Large intestine (tissue), 3 donors: ENCODE measurements at regions not wholly inside any gene's neighbourhood (a gene's known extent, or its start where the extent isn't known, plus 50 kb on each side); places are given as distances from the start of the nearest gene placed in this dataset.

Experiments
- DNase-seq, 2 donors: peaks; one replicate each; pipeline versions ENCODE4 v3.0.0 to v3.0.0-alpha.2; 2013
- H3K27ac ChIP-seq: one replicate; pipeline ENCODE4 v1.5.1; 2013; ENCODE audit warnings: low read length
- H3K27me3 ChIP-seq: 2 replicates; pipeline ENCODE4 v1.6.1; 2013; ENCODE audit warnings: low read length; ENCODE audit not compliant: control insufficient read depth, insufficient read depth
- H3K36me3 ChIP-seq: 2 replicates; pipeline ENCODE4 v1.6.1; 2013; ENCODE audit warnings: low read length; ENCODE audit not compliant: control insufficient read depth, insufficient read depth
- H3K4me1 ChIP-seq: one replicate; pipeline ENCODE4 v1.6.1; 2013; ENCODE audit warnings: low read length; ENCODE audit not compliant: control insufficient read depth, insufficient read depth
- H3K4me3 ChIP-seq: one replicate; pipeline ENCODE4 v1.5.1; 2013; ENCODE audit warnings: low read length
- H3K9me3 ChIP-seq: one replicate; pipeline ENCODE4 v1.6.1; 2013; ENCODE audit warnings: mild to moderate bottlenecking, low read depth, low read length, moderate library complexity; ENCODE audit not compliant: control insufficient read depth
- WGBS: methylation state at CpG from one replicate; pipeline ENCODE4 v1.1.5; 2013; ENCODE audit warnings: low lambda C conversion rate; ENCODE audit not compliant: insufficient coverage; 5-methylcytosine and 5-hydroxymethylcytosine counted together

DNA sequence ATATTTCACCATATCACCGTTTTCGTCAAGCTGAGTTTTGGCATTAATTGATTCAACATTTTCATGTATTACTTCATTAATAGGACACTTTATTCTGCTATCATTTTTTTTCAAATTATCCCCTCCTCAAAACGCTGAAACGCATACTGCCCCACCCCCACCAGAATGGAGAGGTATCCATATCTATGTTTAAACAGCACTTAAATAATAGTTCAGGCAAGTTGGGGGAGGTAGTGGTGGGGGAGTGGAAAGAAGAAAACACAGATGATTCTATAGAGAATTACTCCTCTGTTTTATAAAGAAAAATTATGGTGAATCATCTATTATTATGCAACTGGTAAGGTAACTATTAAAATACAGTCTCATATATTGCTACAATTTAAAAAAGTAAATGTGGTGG lies 314.4 kb upstream of the ZEB2 start:
- no peak overlapping the region for H3K4me3 ChIP-seq
- DNase-seq = no peak
- no peak overlapping the region for H3K27ac ChIP-seq
- no peaks in the 10 kb centered on the region for H3K27me3 ChIP-seq
- H3K36me3 ChIP-seq = no peaks in the 10 kb centered on the region
- H3K9me3 ChIP-seq = no peaks in the 10 kb centered on the region
- WGBS = 100% methylated on average over 2 of the region's 4 CpGs
- H3K4me1 ChIP-seq = no peaks in the 10 kb centered on the region

DNA sequence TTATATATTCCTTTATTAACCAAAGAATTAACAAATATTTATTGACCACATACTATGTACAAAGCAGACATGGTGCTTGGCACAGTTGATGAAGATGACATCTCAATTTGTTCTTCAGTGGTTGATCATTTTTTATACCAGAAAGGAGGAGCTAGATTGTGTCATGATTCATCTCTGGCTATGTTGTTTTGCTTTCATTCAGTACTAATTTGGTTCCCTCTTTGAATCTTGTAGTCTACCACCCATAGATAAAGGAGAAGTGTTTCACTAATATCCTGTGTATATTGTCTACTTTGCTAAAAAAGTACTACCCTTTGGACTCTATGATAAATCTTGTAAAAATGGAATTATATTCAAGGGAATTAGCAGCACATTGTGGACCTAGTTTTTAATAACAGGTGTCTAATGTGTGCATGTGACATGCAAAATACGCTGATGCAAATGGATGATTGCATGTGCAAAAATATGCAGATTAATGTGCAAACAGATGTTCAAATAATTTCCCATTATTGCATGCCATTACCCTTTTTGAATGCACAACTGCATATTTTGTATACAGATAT lies 313.2 kb upstream of the ZEB2 start:
- no peaks in the 10 kb centered on the region for H3K9me3 ChIP-seq
- no peaks in the 10 kb centered on the region for H3K4me1 ChIP-seq
- H3K27ac ChIP-seq = no peak overlapping the region
- no peaks in the 10 kb centered on the region for H3K27me3 ChIP-seq
- WGBS = no CpG with 5 or more reads among the region's 1 CpG
- DNase-seq = no peak
- no peaks in the 10 kb centered on the region for H3K36me3 ChIP-seq
- no peak overlapping the region for H3K4me3 ChIP-seq

DNA sequence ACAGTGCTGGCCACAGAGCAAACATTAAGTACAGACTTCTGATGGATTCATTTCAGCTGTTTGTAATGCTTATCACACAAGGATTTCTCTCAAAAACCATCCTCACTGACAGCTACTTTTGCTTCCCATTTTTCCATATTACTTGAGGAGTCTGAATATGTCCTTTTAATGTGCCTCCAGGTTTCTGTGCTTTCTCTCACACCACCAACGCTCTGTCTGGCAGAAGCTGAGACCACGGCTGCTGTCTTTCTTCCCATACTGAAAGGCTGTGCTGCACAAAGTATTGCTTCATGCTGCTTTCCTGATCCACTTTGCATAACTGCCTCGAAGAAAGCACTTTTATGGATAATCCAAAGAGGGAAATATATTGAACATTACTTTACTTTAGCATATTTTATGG lies 312.1 kb upstream of the ZEB2 start:
- Histone ChIP-seq H3K36me3 (no peaks in the 10 kb centered on the region), H3K9me3 (no peaks in the 10 kb centered on the region), H3K4me1 (no peaks in the 10 kb centered on the region), H3K27me3 (no peaks in the 10 kb centered on the region), H3K4me3 (no peak overlapping the region), H3K27ac (no peak overlapping the region)
- 100% methylated on average over 1 of the region's 3 CpGs for WGBS
- no peak for DNase-seq

DNA sequence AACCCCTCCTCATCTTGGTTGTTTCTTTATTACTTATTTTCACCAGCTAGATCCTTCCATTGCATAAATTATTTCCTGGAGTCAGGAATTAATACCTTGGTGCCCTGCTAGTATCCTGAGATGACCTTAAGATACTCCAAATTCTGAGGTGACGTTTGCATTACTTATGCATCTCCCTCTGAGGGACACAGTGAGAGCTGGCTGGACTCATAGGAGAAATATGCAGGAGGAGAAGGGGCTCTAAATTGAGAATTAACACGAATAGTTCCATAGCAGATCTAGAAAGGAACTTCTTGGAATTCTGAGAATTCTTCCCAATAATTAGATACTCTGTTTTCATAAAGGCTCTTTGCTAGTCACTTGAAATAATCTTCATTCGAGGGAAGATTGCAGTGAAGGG lies 310.6 kb upstream of the ZEB2 start:
- H3K9me3 ChIP-seq = no peaks in the 10 kb centered on the region
- no peak for DNase-seq
- no peak overlapping the region for H3K27ac ChIP-seq
- no peaks in the 10 kb centered on the region for H3K27me3 ChIP-seq
- H3K36me3 ChIP-seq = no peaks in the 10 kb centered on the region
- H3K4me3 ChIP-seq = no peak overlapping the region
- WGBS = 100% methylated on average over 1 of the region's 3 CpGs
- H3K4me1 ChIP-seq = no peaks in the 10 kb centered on the region

DNA sequence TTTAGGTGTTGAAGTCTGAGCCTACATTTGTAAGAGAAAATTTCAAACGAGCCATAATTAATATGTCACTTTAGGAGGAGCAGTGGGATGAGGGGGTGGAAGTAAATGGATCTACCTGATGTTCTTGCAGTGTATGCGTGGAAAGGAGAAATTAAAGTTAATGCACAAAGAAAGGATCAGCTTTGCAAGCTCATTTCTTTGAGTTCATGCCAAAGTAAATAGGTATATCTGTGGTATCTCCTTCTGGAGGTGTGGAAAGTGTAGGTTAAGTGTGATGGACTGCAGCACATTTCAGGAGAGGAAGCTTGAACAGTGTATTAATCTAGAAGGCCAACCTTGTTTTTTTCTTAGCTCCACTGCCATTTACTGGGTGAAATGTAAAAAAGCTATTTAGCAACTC lies 307.5 kb upstream of the ZEB2 start:
- WGBS = 100% methylated on average over 1 of the region's 2 CpGs
- H3K4me1 ChIP-seq = no peaks in the 10 kb centered on the region
- H3K27me3 ChIP-seq = no peaks in the 10 kb centered on the region
- no peaks in the 10 kb centered on the region for H3K9me3 ChIP-seq
- H3K4me3 ChIP-seq = no peak overlapping the region
- H3K27ac ChIP-seq = no peak overlapping the region
- no peak for DNase-seq
- no peaks in the 10 kb centered on the region for H3K36me3 ChIP-seq

DNA sequence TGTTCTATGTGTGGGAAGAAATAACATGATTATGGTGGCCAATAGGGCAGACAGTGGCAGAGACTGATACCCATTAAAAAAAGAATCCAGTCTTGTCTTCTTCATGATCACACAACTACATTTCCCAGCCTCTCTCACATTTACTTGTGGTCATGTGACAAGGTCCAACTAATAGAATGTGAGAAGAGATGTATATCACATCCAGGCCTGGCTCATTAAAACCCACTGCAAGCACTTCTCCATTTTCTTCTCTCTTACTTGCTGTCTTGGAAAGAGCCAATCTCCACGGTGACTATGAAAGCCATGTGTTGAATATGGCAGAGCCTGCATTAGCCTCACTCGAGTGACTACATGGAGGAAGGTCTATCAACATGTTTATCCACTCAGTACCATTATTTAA lies 306.2 kb upstream of the ZEB2 start:
- Histone ChIP-seq H3K4me3 (no peak overlapping the region), H3K9me3 (no peaks in the 10 kb centered on the region), H3K27ac (no peak overlapping the region), H3K27me3 (no peaks in the 10 kb centered on the region), H3K36me3 (no peaks in the 10 kb centered on the region), H3K4me1 (no peaks in the 10 kb centered on the region)
- WGBS = no CpG with 5 or more reads among the region's 2 CpGs
- no peak for DNase-seq

DNA sequence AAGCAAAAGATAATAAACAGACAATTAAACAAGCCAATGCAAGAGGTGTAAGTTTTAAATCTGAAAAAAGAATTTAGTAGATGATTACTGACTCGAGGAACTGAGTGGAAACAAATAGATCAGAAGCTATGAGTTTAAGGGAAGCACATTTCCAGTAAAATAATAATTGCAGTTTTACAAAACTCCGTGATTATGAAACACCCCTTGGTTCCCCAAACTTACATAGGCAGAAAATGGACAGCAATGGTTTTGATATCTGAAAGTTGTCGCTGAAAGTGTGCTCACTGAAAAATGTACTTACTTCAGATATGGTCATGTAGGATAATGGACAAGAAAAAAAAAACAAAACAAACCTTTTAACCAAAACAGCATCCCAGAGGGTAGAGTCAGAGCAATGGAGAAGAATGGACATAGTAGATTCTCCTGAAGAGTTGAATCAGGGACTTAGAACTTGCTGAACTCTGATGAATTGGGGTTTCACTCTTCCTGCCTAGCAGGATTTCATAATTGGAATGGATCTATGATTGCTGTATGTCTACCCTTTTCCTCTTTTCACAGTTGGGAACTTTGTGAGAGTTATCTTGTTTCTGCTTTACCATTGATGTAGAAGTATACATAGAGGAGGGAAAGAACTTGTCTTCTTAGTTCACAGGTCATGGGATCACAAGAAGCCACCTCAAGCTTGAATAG lies 305.6 kb upstream of the ZEB2 start:
- 87% methylated on average over 3 of the region's 3 CpGs for WGBS
- Histone ChIP-seq H3K9me3 (no peaks in the 10 kb centered on the region), H3K27ac (no peak overlapping the region), H3K4me1 (no peaks in the 10 kb centered on the region), H3K4me3 (no peak overlapping the region), H3K27me3 (no peaks in the 10 kb centered on the region), H3K36me3 (no peaks in the 10 kb centered on the region)
- DNase-seq = no peak

DNA sequence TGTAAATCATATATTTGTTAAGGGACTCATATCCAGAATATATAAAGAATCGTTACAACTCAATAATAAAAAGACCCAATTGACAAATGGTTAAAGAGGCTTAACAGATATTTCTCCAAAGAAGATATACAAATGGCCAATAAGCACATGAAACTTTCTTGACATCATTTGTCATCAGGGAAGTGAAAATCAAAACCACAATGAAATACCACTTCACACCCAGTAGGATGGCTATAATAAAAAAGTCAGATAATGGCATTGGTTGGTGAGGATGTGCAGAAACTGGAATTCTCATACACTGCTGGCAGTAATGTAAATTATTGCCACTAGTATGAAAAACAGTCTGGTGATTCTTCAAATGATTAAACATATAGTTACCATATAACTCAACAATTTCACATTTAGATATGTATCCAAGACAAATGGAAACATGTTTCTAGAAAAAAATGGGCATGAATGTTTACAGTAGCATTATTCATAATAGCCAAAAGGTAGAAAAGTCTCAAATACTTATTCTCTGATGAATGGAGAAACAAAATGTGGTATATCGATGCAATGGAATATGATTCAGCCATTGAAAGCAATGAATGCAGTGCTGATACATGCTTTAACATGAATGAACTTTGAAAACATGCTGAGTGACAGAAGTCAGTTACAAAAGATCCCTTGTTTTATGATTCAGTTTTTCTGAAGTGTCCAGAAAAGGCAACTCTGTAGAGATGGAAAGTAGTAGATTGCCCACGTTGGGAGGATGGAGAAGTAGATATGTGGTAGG lies 304.6 kb upstream of the ZEB2 start:
- WGBS = no CpG with 5 or more reads among the region's 3 CpGs
- DNase-seq = no peak

DNA sequence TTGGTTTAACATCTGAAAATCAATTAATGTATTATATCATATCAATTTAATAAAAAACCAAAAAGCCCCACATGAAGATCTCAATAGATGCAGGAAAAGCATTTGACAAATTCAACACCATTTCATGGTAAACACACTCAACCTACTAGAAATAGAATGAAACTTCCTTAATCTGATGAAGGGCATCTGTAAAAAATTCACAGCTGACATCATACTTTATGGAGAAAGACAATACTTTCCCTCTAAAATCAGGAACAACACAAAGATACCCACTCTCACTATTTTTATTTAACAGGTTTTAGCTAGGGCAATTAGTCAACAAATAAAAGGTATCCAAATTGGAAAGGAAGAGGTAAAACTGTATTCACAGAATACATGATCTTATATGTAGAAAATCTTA lies 303.0 kb upstream of the ZEB2 start:
- Histone ChIP-seq H3K27me3 (no peaks in the 10 kb centered on the region), H3K27ac (no peak overlapping the region), H3K9me3 (no peaks in the 10 kb centered on the region), H3K36me3 (no peaks in the 10 kb centered on the region), H3K4me1 (no peaks in the 10 kb centered on the region), H3K4me3 (no peak overlapping the region)
- DNase-seq = no peak

More for the DNA sequence above, 304.6 kb upstream of the ZEB2 start:
- Histone ChIP-seq H3K27me3 (no peaks in the 10 kb centered on the region), H3K27ac (no peak overlapping the region), H3K9me3 (no peaks in the 10 kb centered on the region), H3K36me3 (no peaks in the 10 kb centered on the region), H3K4me1 (no peaks in the 10 kb centered on the region), H3K4me3 (no peak overlapping the region)

DNA sequence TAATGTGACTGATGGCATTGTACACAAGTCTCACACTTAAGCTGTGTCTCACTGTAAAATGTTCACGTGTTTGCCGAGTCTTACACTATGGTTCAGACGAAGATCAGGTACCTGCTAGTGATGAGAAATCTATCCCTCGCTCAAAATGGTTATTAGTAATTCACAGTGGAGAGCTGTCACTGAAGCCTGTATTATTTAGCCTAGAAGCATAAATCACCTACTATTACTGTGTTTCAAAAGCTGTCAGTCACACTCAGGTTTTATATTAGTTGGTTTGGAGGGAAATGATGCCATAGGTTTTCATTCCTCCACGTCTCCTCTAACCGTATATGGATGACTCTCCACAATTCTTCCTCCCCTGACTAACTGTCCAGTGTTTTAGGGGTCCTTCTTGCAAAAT lies 292.4 kb upstream of the ZEB2 start:
- no CpG with 5 or more reads among the region's 6 CpGs for WGBS
- no peaks in the 10 kb centered on the region for H3K36me3 ChIP-seq
- no peaks in the 10 kb centered on the region for H3K27me3 ChIP-seq
- no peak overlapping the region for H3K27ac ChIP-seq
- no peak overlapping the region for H3K4me3 ChIP-seq
- H3K9me3 ChIP-seq = no peaks in the 10 kb centered on the region
- no peaks in the 10 kb centered on the region for H3K4me1 ChIP-seq
- DNase-seq = no peak
